ENCODE measurements at regions not wholly inside any gene's neighbourhood (a gene's known extent, or its start where the extent isn't known, plus 50 kb on each side); places are given as distances from the start of the nearest gene placed in this dataset.
A peak's percentile ranks its signal among the peaks of the same experiment; 100 is the strongest.

DNA sequence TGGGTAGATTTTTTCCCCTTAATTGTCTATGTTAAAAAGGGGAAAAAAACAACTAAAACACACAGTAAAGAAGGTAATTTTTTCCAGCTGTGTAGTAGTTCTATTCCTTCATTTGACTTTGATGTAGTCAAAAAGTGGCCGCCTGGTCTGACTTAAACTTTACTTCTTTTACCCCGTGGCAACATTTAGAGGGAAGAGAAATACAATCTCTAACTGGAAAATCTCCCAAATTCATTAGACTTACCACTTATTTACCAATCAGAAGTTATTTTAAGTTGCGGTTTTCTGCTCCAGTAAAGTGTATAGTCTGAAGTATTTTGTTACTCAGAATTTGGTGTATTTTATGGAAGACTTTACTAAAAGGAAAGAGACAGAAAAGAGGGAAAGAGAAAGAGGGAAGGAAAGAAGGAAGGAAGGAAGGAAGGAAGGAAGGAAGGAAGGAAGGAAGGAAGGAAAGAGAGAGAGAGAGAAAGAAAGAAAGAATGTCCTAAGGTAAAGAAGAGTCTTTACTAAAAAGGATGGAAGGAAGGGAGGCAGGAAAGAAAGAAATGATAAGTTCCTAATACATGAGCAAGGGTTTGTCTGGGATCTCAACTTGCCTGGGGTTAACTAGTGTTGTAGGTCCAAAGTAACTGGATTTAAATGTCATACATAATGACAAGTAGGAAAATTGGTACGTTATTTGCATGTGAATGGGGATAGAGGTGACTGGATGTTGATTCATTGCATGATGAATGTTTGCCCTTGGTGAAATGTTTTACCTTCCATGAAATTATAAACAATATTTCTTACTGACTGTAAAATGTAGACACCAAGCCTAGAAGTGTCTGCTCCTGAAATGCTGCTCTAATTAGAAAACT is 135.1 kb downstream of the SAMD5 start:
- no peak overlapping the region for H3K4me2 ChIP-seq (ENCODE audit: low read length)
- H3K36me3 ChIP-seq (ENCODE audit: insufficient read depth, low read length) = no peaks in the 10 kb centered on the region
- no peak overlapping the region for H3K4me3 ChIP-seq (ENCODE audit: low read length)
- H3K9me3 ChIP-seq (replicated peaks; ENCODE audit: low read length) = no peaks in the 10 kb centered on the region
- H3K27me3 ChIP-seq (ENCODE audit: control insufficient read depth, insufficient read depth, low read length) = peaks cover 3% of the 10 kb centered on the region
- peaks cover 6% of the 10 kb centered on the region for H3K4me1 ChIP-seq (ENCODE audit: control insufficient read depth, insufficient read depth, low read length)
- H3K9ac ChIP-seq (ENCODE audit: low read depth, low read length) = no peak overlapping the region

GRCh38 chr6:147648916-147649315 is 140.4 kb downstream of the SAMD5 start:
- no peak overlapping the region for H3K4me3 ChIP-seq (ENCODE audit: low read length)
- no peak overlapping the region for H3K9ac ChIP-seq (ENCODE audit: low read depth, low read length)
- no peaks in the 10 kb centered on the region for H3K36me3 ChIP-seq (ENCODE audit: insufficient read depth, low read length)
- H3K9me3 ChIP-seq (replicated peaks; ENCODE audit: low read length) = no peaks in the 10 kb centered on the region
- H3K4me2 ChIP-seq (ENCODE audit: low read length) = no peak overlapping the region
- no peaks in the 10 kb centered on the region for H3K27me3 ChIP-seq (ENCODE audit: control insufficient read depth, insufficient read depth, low read length)
- peaks cover 11% of the 10 kb centered on the region for H3K4me1 ChIP-seq (ENCODE audit: control insufficient read depth, insufficient read depth, low read length)

DNA sequence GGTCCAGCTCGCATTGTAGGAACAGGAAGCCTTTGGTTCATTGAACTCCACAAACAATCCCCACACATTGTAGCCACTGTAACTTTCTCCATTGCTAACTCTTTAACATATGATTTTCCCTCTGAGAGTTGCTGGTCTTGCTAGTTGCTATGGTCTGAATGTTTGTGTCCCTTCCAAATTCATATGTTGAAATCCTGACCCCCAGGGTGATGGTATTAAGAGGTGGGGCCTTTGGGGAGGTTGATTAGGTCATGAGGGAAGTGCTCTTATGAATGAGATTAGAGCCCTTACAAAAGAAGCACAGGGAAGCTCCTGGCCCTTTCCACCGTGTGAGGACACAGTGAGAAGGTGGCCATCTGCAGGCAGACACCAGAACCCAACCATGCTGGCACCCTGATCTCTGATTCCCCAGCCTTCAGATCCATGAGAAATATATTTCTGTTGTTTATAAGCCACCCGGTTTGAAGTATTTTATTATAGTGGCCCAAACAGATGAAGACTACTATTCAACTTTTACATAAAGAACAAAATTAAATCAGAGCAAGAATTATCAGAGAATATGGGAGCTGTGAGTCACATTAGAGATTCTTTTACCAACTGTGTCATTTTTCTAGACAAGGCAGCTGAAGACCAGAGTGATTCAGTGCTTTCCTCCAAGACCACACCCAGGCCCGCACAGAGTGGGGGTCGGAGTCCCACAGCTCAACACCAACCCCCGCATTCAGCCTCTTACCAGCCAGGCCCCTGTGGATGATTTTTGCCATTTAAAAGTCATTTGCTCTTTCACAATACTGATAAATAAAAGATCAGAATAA is 143.0 kb downstream of the SAMD5 start:
- no peak overlapping the region for H3K4me3 ChIP-seq (ENCODE audit: low read length)
- H3K4me2 ChIP-seq (ENCODE audit: low read length) = peak overlapping the region; percentile 12
- no peaks in the 10 kb centered on the region for H3K27me3 ChIP-seq (ENCODE audit: control insufficient read depth, insufficient read depth, low read length)
- H3K9me3 ChIP-seq (replicated peaks; ENCODE audit: low read length) = no peaks in the 10 kb centered on the region
- no peak overlapping the region for H3K9ac ChIP-seq (ENCODE audit: low read depth, low read length)
- no peaks in the 10 kb centered on the region for H3K36me3 ChIP-seq (ENCODE audit: insufficient read depth, low read length)
- H3K4me1 ChIP-seq (ENCODE audit: control insufficient read depth, insufficient read depth, low read length) = peaks cover 11% of the 10 kb centered on the region

GRCh38 chr6:147653631-147654030 is 145.1 kb downstream of the SAMD5 start:
- H3K36me3 ChIP-seq (ENCODE audit: insufficient read depth, low read length) = no peaks in the 10 kb centered on the region
- no peak overlapping the region for H3K4me2 ChIP-seq (ENCODE audit: low read length)
- no peaks in the 10 kb centered on the region for H3K27me3 ChIP-seq (ENCODE audit: control insufficient read depth, insufficient read depth, low read length)
- H3K4me3 ChIP-seq (ENCODE audit: low read length) = no peak overlapping the region
- H3K9ac ChIP-seq (ENCODE audit: low read depth, low read length) = no peak overlapping the region
- H3K4me1 ChIP-seq (ENCODE audit: control insufficient read depth, insufficient read depth, low read length) = peaks cover 11% of the 10 kb centered on the region
- no peaks in the 10 kb centered on the region for H3K9me3 ChIP-seq (replicated peaks; ENCODE audit: low read length)

DNA sequence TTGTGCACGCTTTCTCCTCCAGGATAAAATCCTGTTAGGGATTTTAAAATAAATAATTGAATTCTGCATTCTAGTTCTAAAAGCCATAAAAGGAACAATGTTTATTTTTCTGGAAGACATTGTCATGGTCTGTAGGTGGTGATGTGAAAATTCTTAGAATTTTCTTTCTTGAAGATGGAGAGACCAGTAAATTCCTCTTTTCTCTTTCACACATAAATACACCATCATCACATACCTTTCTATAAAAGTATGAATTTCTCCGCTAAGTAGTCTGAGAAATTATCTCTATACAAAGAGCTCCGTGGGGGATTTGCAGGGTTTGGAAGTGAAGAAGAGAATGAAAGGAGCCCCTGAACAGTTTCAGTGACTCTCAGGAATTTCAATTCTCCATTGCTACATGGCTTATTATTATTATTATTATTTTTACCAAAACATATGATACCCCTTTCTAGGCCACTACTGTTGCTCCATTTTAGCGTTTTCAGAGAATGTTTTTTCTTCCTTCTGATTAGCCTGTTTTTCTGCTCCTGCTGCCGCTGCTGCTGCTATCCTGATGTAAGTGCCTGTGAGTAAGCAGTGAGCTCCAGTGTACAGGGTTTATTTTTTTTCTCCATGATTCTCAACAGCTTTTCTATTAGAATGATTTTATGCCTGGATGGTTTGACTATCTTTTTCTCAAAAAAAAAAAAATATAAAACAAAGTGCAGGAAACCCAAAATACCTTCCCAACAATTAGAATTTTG is 145.8 kb downstream of the SAMD5 start:
- no peaks in the 10 kb centered on the region for H3K36me3 ChIP-seq (ENCODE audit: insufficient read depth, low read length)
- H3K4me1 ChIP-seq (ENCODE audit: control insufficient read depth, insufficient read depth, low read length) = peaks cover 11% of the 10 kb centered on the region
- no peaks in the 10 kb centered on the region for H3K9me3 ChIP-seq (replicated peaks; ENCODE audit: low read length)
- no peaks in the 10 kb centered on the region for H3K27me3 ChIP-seq (ENCODE audit: control insufficient read depth, insufficient read depth, low read length)
- H3K4me3 ChIP-seq (ENCODE audit: low read length) = no peak overlapping the region
- H3K4me2 ChIP-seq (ENCODE audit: low read length) = no peak overlapping the region
- no peak overlapping the region for H3K9ac ChIP-seq (ENCODE audit: low read depth, low read length)

DNA sequence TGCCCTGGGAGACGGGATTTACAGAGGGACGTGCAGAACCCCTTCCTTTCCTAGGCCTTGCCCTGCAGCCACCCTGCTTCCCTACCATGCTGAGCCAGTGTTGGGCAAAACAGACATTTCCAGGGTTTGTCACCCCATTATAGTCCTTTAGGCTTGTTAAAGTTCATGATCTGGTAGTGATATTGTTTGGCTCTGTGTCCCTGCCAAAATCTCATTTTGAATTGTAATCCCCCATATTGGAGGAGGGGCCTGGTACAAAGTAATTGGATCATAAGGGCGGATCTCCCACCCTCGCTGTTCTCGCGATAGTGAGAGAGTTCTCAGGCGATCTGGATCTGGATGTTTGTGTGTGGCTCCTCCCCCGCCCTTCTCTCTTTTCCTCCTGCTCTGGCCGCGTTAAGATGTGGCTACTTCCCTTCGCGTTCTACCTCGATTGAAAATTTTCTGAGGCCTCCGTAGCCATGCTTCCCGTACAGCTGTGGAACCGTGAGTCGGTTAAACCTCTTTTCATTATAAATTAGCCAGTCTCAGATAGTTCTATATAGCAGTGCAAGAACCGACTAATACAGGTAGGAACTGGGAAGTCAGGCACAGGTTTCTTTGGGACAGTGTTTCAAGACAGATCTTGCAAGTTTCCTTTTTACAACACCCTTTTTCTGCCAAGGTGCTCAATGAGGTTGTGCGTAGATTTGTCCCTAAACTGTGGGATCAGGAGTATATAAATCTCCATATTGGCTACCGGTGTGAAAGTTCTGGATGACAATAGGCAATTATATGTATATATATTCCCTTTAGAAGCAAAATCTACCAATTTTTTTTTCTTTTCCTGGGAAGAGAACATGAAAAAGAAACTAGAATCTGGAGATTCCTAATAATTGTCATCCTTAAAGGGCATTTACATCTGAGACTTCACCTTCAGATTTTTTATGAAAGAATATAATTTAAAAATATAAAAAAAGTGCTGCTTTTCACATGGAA is 152.1 kb downstream of the SAMD5 start:
- H3K4me2 ChIP-seq (ENCODE audit: low read length) = no peak overlapping the region
- no peak overlapping the region for H3K9ac ChIP-seq (ENCODE audit: low read depth, low read length)

DNA sequence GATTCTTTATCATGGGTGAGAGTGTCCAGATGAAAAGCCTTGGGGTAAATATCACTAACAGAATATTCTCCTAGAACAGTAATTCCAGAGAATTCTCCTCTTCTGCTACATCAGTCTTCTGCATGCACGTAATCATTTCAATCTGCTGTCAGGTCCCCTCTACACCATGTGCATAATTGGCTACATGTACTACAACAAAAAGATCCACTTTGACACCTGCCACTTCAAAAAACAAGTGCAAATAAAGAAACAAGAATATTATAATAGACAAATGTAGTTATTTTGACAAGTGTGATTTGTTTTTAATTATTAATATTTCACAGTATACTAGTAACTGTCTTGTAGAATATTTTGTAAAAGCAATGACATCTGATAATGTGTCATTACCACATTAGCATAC is 154.2 kb downstream of the SAMD5 start:
- Histone ChIP-seq H3K4me3 (ENCODE audit: low read length) (no peak overlapping the region), H3K4me2 (ENCODE audit: low read length) (no peak overlapping the region), H3K9ac (ENCODE audit: low read depth, low read length) (no peak overlapping the region)

More for the DNA sequence above, 152.1 kb downstream of the SAMD5 start:
- no peaks in the 10 kb centered on the region for H3K4me1 ChIP-seq (ENCODE audit: control insufficient read depth, insufficient read depth, low read length)
- no peak overlapping the region for H3K4me3 ChIP-seq (ENCODE audit: low read length)
- no peaks in the 10 kb centered on the region for H3K36me3 ChIP-seq (ENCODE audit: insufficient read depth, low read length)
- no peaks in the 10 kb centered on the region for H3K27me3 ChIP-seq (ENCODE audit: control insufficient read depth, insufficient read depth, low read length)
- no peaks in the 10 kb centered on the region for H3K9me3 ChIP-seq (replicated peaks; ENCODE audit: low read length)

DNA sequence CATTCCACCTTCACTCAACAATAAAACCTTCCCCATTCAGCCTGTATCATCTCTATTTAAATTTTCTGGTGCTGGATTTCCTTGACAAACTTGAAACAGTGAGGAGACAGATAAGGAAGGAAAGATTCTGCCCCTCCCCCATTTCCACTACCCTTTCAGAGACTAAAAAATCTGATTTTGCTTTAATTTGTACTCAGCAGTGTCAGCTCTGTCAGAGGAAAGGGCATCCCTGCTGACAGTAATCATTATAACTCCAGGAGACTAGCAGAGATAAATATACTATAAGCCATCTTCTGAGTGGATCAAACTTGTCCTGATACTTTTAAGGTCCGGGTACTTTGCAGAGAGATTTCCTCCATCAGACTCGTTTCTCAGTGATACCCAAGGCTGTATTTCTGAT is 155.6 kb downstream of the SAMD5 start:
- Histone ChIP-seq H3K4me1 (ENCODE audit: control insufficient read depth, insufficient read depth, low read length) (no peaks in the 10 kb centered on the region), H3K9ac (ENCODE audit: low read depth, low read length) (no peak overlapping the region), H3K9me3 (replicated peaks; ENCODE audit: low read length) (no peaks in the 10 kb centered on the region), H3K27me3 (ENCODE audit: control insufficient read depth, insufficient read depth, low read length) (no peaks in the 10 kb centered on the region), H3K4me3 (ENCODE audit: low read length) (no peak overlapping the region), H3K36me3 (ENCODE audit: insufficient read depth, low read length) (no peaks in the 10 kb centered on the region), H3K4me2 (ENCODE audit: low read length) (no peak overlapping the region)

More for the DNA sequence above, 154.2 kb downstream of the SAMD5 start:
- H3K4me1 ChIP-seq (ENCODE audit: control insufficient read depth, insufficient read depth, low read length) = no peaks in the 10 kb centered on the region
- no peaks in the 10 kb centered on the region for H3K27me3 ChIP-seq (ENCODE audit: control insufficient read depth, insufficient read depth, low read length)
- H3K36me3 ChIP-seq (ENCODE audit: insufficient read depth, low read length) = no peaks in the 10 kb centered on the region
- no peaks in the 10 kb centered on the region for H3K9me3 ChIP-seq (replicated peaks; ENCODE audit: low read length)

DNA sequence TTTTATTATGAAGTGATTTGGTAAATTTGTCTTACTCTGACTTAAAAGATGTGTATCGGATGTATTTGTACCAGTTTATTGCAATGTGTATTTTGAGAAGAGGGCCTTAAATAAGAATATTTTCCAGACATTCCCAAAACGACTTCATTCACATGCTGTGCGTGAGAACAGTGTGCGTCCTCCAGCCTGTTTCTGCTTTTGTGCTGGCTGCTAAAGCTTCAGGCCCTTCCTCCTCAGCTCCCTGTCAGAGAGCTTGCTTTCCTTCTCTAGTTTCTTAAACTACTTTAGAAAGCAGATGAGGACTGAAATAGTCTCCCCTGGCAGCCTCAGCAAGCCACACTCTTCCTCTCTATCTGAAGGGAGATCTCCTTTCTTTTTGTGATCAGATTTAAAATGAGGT is 157.8 kb downstream of the SAMD5 start:
- Histone ChIP-seq H3K27me3 (ENCODE audit: control insufficient read depth, insufficient read depth, low read length) (no peaks in the 10 kb centered on the region), H3K4me2 (ENCODE audit: low read length) (no peak overlapping the region), H3K4me3 (ENCODE audit: low read length) (no peak overlapping the region), H3K9ac (ENCODE audit: low read depth, low read length) (no peak overlapping the region), H3K9me3 (replicated peaks; ENCODE audit: low read length) (no peaks in the 10 kb centered on the region), H3K36me3 (ENCODE audit: insufficient read depth, low read length) (no peaks in the 10 kb centered on the region), H3K4me1 (ENCODE audit: control insufficient read depth, insufficient read depth, low read length) (no peaks in the 10 kb centered on the region)

- Histone ChIP-seq H3K9ac (ENCODE audit: low read depth, low read length) (no peak overlapping the region), H3K27me3 (ENCODE audit: control insufficient read depth, insufficient read depth, low read length) (no peaks in the 10 kb centered on the region), H3K36me3 (ENCODE audit: insufficient read depth, low read length) (no peaks in the 10 kb centered on the region), H3K4me2 (ENCODE audit: low read length) (no peak overlapping the region), H3K4me1 (ENCODE audit: control insufficient read depth, insufficient read depth, low read length) (no peaks in the 10 kb centered on the region), H3K9me3 (replicated peaks; ENCODE audit: low read length) (no peaks in the 10 kb centered on the region), H3K4me3 (ENCODE audit: low read length) (no peak overlapping the region)
Observed at GRCh38 chr6:147667082-147667481, 158.6 kb downstream of the SAMD5 start.
